HCT116 (cell line): ENCODE measurements at regions not wholly inside any gene's neighbourhood (a gene's known extent, or its start where the extent isn't known, plus 50 kb on each side); places are given as distances from the start of the nearest gene placed in this dataset.
"Not testable (repeated sequence)": the region's sequence is repeated elsewhere in the genome, so short reads cannot be mapped to it uniquely, and the experiment has no call there.

Experiments used
- CTCF ChIP-seq, 3 experiments: fragments of 200-600 bp in 1 of 3; sonication (generic) in 1 of 3; IDR thresholded peaks in 2 of 3; conservative IDR thresholded peaks in 1 of 3; 2 replicates each; pipeline ENCODE4 v1.5.1; 2012 to 2017; ENCODE audit warnings: low read depth in 2 of 3, low read length in 2 of 3, antibody characterized with exemption in 1 of 3, borderline replicate concordance in 1 of 3, control low read depth in 1 of 3, mild to moderate bottlenecking in 1 of 3, mixed read lengths in 1 of 3, mixed run types in 1 of 3, moderate library complexity in 1 of 3; ENCODE audit not compliant: insufficient read depth in 1 of 3
- EZH2 ChIP-seq: fragments of 200-600 bp; sonication (generic); IDR thresholded peaks from 2 replicates; pipeline ENCODE4 v1.6.1; 2017; ENCODE audit warnings: antibody characterized with exemption, mixed run types
- JUND ChIP-seq: IDR thresholded peaks from 2 replicates; pipeline ENCODE4 v1.6.1; 2012
- MAX ChIP-seq: IDR thresholded peaks from 2 replicates; pipeline ENCODE4 v1.6.1; 2012
- POLR2A ChIP-seq: IDR thresholded peaks from 2 replicates; pipeline ENCODE4 v1.7.0; 2011; ENCODE audit warnings: borderline replicate concordance; ENCODE audit not compliant: insufficient read depth, insufficient read length; ENCODE audit errors: extremely low read depth
- POLR2AphosphoS5 ChIP-seq: IDR thresholded peaks from 2 replicates; pipeline ENCODE4 v1.6.1; 2011; ENCODE audit warnings: mild to moderate bottlenecking, low read depth, low read length, moderate library complexity
- RAD21 ChIP-seq: IDR thresholded peaks from 2 replicates; pipeline ENCODE4 v1.6.1; 2012; ENCODE audit warnings: low read depth, mild to moderate bottlenecking
- SIN3A ChIP-seq: IDR thresholded peaks from 2 replicates; pipeline ENCODE4 v1.6.1; 2012; ENCODE audit warnings: low read depth
- SP1 ChIP-seq: IDR thresholded peaks from 2 replicates; pipeline ENCODE4 v1.6.1; 2012; ENCODE audit warnings: low read depth
- SRF ChIP-seq: IDR thresholded peaks from 2 replicates; pipeline ENCODE4 v1.6.1; 2012; ENCODE audit warnings: low read depth
- TCF7L2 ChIP-seq: IDR thresholded peaks from 2 replicates; pipeline ENCODE4 v1.7.0; 2011; ENCODE audit warnings: borderline replicate concordance, inconsistent platforms; ENCODE audit not compliant: insufficient read depth, insufficient read length; ENCODE audit errors: extremely low read depth
- YY1 ChIP-seq: IDR thresholded peaks from 2 replicates; pipeline ENCODE4 v1.6.1; 2011; ENCODE audit warnings: low read length, low read depth, moderate library complexity, mild to moderate bottlenecking; ENCODE audit not compliant: insufficient replicate concordance; ENCODE audit errors: extremely low read depth

GRCh38 chr2:75430449-75430848 is 130.3 kb downstream of the EVA1A start:
- TF ChIP-seq POLR2A; YY1; CTCF (IDR thresholded peaks at IDR 0.05 in 2 of 3, conservative IDR thresholded peaks at IDR 0.05 in 1 of 3; ENCODE audit: borderline replicate concordance in 1 of 3, insufficient read depth in 1 of 3, low read depth in 2 of 3, low read length in 2 of 3); EZH2; POLR2AphosphoS5; SIN3A; TCF7L2; RAD21; SP1; SRF; JUND; MAX: not testable (repeated sequence)
